ENCODE measurements at regions not wholly inside any gene's neighbourhood (a gene's known extent, or its start where the extent isn't known, plus 50 kb on each side); places are given as distances from the start of the nearest gene placed in this dataset.

DNA sequence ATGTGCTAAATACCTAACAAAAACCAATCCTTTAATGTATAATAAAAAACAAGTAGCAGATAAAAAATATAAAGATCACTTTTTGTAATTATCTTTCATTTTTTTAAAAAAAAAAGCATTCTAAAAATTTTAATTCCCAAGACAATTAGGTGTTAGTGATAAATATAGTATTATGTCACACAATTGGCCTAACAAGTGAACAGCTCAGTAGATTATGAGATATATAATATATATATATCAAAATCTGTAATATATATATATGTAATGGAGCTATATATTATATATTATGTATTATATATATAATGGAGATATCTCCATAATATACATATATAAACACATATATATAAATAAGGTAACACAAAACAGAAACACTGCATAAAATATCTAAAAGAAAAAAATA, 1531.1 kb upstream of the MIR17HG start:
- no peak overlapping the region for H3K4me3 ChIP-seq (ENCODE audit: low read length)
- no peak overlapping the region for H3K27ac ChIP-seq (ENCODE audit: low read depth, low read length)
- H3F3A ChIP-seq (ENCODE audit: control insufficient read depth, insufficient read depth): no peaks in the 10 kb centered on the region
- TF ChIP-seq, protein P1, sequence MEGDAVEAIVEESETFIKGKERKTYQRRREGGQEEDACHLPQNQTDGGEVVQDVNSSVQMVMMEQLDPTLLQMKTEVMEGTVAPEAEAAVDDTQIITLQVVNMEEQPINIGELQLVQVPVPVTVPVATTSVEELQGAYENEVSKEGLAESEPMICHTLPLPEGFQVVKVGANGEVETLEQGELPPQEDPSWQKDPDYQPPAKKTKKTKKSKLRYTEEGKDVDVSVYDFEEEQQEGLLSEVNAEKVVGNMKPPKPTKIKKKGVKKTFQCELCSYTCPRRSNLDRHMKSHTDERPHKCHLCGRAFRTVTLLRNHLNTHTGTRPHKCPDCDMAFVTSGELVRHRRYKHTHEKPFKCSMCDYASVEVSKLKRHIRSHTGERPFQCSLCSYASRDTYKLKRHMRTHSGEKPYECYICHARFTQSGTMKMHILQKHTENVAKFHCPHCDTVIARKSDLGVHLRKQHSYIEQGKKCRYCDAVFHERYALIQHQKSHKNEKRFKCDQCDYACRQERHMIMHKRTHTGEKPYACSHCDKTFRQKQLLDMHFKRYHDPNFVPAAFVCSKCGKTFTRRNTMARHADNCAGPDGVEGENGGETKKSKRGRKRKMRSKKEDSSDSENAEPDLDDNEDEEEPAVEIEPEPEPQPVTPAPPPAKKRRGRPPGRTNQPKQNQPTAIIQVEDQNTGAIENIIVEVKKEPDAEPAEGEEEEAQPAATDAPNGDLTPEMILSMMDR (IDR thresholded peaks at IDR 0.05; ENCODE audit: low read depth, low read length, poor library complexity, severe bottlenecking): no peak
- TF ChIP-seq EZH2phosphoT487 (IDR thresholded peaks at IDR 0.05; ENCODE audit: borderline replicate concordance, low read length): no peak
- H3K4me1 ChIP-seq (ENCODE audit: control insufficient read depth, low read length): no peaks in the 10 kb centered on the region
- no peaks in the 10 kb centered on the region for H3K9me3 ChIP-seq (ENCODE audit: control insufficient read depth, insufficient read depth, low read length)
- no peaks in the 10 kb centered on the region for H3K36me3 ChIP-seq (ENCODE audit: control insufficient read depth, low read length)
- H4K20me1 ChIP-seq (ENCODE audit: control insufficient read depth, insufficient read depth, low read depth, low read length): no peaks in the 10 kb centered on the region
- no peaks in the 10 kb centered on the region for H3K79me2 ChIP-seq (ENCODE audit: control insufficient read depth, low read length)
- no peaks in the 10 kb centered on the region for H3K9me2 ChIP-seq (replicated peaks; ENCODE audit: control insufficient read depth, low read length)
- H3K27me3 ChIP-seq (ENCODE audit: control insufficient read depth, low read length): no peaks in the 10 kb centered on the region
- H3K4me2 ChIP-seq (ENCODE audit: low read length): no peak overlapping the region

DNA sequence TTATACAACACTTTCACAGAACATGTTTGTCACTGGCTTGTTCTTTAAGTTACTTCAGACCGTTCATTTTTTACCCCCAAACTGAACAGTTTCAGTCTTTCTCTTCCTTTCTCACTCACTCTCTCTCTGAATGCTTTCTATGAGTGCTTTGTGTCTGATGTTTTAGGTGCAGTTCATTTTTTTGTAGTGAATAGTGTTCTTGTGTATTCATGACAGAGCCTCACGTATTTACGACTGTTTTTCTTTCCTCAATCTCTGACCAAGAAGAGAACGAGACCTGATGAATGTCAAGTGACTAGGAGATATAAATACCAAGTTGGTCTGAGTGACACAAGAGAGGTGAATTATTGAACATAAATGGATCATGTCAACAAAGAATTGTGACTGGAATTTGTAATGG, 1525.0 kb upstream of the MIR17HG start:
- H3K27ac ChIP-seq (ENCODE audit: low read depth, low read length): no peak overlapping the region
- H3F3A ChIP-seq (ENCODE audit: control insufficient read depth, insufficient read depth): no peaks in the 10 kb centered on the region
- no peaks in the 10 kb centered on the region for H3K27me3 ChIP-seq (ENCODE audit: control insufficient read depth, low read length)
- H3K4me3 ChIP-seq (ENCODE audit: low read length): no peak overlapping the region
- no peak for TF ChIP-seq EZH2phosphoT487 (IDR thresholded peaks at IDR 0.05; ENCODE audit: borderline replicate concordance, low read length)
- TF ChIP-seq, protein P1 (IDR thresholded peaks at IDR 0.05; ENCODE audit: low read depth, low read length, poor library complexity, severe bottlenecking): no peak
- no peaks in the 10 kb centered on the region for H3K36me3 ChIP-seq (ENCODE audit: control insufficient read depth, low read length)
- peaks cover 3% of the 10 kb centered on the region; the same call in 1 of the 2 replicates for H3K9me2 ChIP-seq (replicated peaks; ENCODE audit: control insufficient read depth, low read length)
- no peaks in the 10 kb centered on the region for H4K20me1 ChIP-seq (ENCODE audit: control insufficient read depth, insufficient read depth, low read depth, low read length)
- H3K79me2 ChIP-seq (ENCODE audit: control insufficient read depth, low read length): no peaks in the 10 kb centered on the region
- no peaks in the 10 kb centered on the region for H3K9me3 ChIP-seq (ENCODE audit: control insufficient read depth, insufficient read depth, low read length)
- no peaks in the 10 kb centered on the region for H3K4me1 ChIP-seq (ENCODE audit: control insufficient read depth, low read length)
- H3K4me2 ChIP-seq (ENCODE audit: low read length): no peak overlapping the region

DNA sequence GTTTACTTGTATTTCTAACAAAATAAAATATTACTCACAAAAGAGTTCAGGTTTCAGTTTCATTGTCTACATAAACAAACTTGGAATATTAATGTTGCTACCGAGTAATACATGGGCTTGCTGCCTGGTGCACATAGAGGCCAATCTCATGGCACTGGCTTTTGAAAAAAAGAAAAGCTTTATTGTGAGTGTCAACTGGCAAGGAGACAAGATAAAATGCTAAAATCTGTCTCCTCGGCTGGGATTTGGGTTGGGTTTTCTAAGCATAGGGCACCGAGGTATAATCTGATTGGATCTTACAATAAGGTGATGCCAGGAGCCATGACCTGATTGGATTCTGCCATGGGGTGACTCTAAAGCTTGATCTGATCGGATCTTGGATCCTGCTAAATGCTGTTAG, 1519.9 kb upstream of the MIR17HG start:
- Histone ChIP-seq H3K79me2 (ENCODE audit: control insufficient read depth, low read length) (no peaks in the 10 kb centered on the region), H3K9me3 (ENCODE audit: control insufficient read depth, insufficient read depth, low read length) (no peaks in the 10 kb centered on the region), H4K20me1 (ENCODE audit: control insufficient read depth, insufficient read depth, low read depth, low read length) (no peaks in the 10 kb centered on the region), H3K4me1 (ENCODE audit: control insufficient read depth, low read length) (no peaks in the 10 kb centered on the region), H3K36me3 (ENCODE audit: control insufficient read depth, low read length) (no peaks in the 10 kb centered on the region), H3K4me3 (ENCODE audit: low read length) (no peak overlapping the region), H3K27ac (ENCODE audit: low read depth, low read length) (no peak overlapping the region), H3F3A (ENCODE audit: control insufficient read depth, insufficient read depth) (no peaks in the 10 kb centered on the region), H3K4me2 (ENCODE audit: low read length) (no peak overlapping the region), H3K9me2 (replicated peaks; ENCODE audit: control insufficient read depth, low read length) (peaks cover under 1% of the 10 kb centered on the region; the same call in 1 of the 2 replicates), H3K27me3 (ENCODE audit: control insufficient read depth, low read length) (no peaks in the 10 kb centered on the region)
- TF ChIP-seq, protein P1 (IDR thresholded peaks at IDR 0.05; ENCODE audit: low read depth, low read length, poor library complexity, severe bottlenecking): no peak
- TF ChIP-seq EZH2phosphoT487 (IDR thresholded peaks at IDR 0.05; ENCODE audit: borderline replicate concordance, low read length): no peak

DNA sequence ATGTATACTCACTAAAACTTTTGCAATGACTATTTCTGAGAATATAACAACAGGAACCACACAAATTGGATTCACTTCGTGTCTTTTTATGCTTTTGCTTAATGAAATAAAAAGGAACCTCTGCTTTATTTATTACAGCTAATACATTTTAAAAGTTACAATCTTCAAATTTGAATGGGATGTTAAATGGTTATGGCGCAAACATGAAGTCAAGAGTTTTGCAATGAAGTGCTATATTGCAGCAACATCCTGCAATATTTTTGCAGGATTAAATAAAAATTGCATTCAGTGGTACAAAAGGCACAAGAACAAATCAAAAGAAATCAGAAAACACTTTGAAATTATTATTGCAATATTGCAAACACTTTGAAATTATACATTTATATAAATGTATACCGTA, 1519.0 kb upstream of the MIR17HG start:
- Histone ChIP-seq H3K9me2 (replicated peaks; ENCODE audit: control insufficient read depth, low read length) (no peaks in the 10 kb centered on the region), H3F3A (ENCODE audit: control insufficient read depth, insufficient read depth) (no peaks in the 10 kb centered on the region), H3K27me3 (ENCODE audit: control insufficient read depth, low read length) (no peaks in the 10 kb centered on the region), H3K4me2 (ENCODE audit: low read length) (no peak overlapping the region), H4K20me1 (ENCODE audit: control insufficient read depth, insufficient read depth, low read depth, low read length) (no peaks in the 10 kb centered on the region), H3K9me3 (ENCODE audit: control insufficient read depth, insufficient read depth, low read length) (no peaks in the 10 kb centered on the region), H3K4me3 (ENCODE audit: low read length) (no peak overlapping the region), H3K36me3 (ENCODE audit: control insufficient read depth, low read length) (no peaks in the 10 kb centered on the region), H3K27ac (ENCODE audit: low read depth, low read length) (no peak overlapping the region), H3K4me1 (ENCODE audit: control insufficient read depth, low read length) (no peaks in the 10 kb centered on the region), H3K79me2 (ENCODE audit: control insufficient read depth, low read length) (no peaks in the 10 kb centered on the region)
- TF ChIP-seq EZH2phosphoT487 (IDR thresholded peaks at IDR 0.05; ENCODE audit: borderline replicate concordance, low read length): no peak
- TF ChIP-seq, protein P1 (IDR thresholded peaks at IDR 0.05; ENCODE audit: low read depth, low read length, poor library complexity, severe bottlenecking): no peak
